HUDEP-2 (cell line): ENCODE measurements at regions not wholly inside any gene's neighbourhood (a gene's known extent, or its start where the extent isn't known, plus 50 kb on each side); places are given as distances from the start of the nearest gene placed in this dataset.
A peak's percentile ranks its signal among the peaks of the same experiment; 100 is the strongest.
"Not testable (repeated sequence)": the region's sequence is repeated elsewhere in the genome, so short reads cannot be mapped to it uniquely, and the experiment has no call there.

Source experiments
- DNase-seq, 76 experiments: peaks; one replicate each; lab custom pipeline; 2025; ENCODE audit not compliant: unreplicated experiment in 76 of 76; lab: John Stamatoyannopoulos, UW

DNA sequence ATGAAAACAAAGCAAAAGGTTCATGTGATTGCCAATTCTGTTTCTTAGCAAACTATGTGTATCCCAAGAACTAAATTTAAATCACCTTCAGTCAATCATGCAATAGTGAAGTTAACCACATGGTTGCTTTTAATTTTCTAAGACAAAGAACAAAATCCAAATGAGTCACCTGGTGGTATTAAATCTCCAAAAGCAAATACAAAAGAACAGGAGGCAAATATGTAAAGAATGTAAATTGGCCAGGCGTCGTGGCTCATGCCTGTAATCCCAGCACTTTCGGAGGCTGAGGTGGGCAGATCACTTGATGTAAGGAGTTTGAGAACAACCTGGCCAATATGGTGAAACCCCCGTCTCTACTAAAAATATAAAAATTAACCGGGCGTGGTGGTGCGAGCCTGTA is 54.2 kb upstream of the PIK3R4 start:
- DNase-seq, result no peak

GRCh38 chr3:130801473-130801872 is 54.8 kb upstream of the PIK3R4 start:
- DNase-seq, result no peak

DNA sequence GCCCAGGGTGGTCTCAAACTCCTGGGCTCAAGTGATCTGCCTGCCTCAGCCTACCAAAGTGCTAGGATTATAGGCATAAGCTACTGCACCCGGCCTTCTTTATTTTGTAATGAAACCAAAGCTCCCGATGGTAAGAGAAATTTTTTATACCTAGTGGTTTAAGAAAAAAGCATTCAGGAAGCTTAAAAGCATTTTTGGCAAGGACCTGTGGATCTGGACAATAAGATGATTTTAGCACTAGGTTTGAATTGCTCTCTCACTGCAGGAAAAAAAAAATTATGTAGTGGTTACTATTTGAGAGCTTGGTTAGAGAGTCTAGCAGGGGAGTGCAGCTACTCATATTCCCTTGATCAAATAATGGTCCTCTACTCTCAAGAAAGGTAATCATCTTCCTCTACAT is 64.9 kb upstream of the PIK3R4 start:
- DNase-seq, result no peak

DNA sequence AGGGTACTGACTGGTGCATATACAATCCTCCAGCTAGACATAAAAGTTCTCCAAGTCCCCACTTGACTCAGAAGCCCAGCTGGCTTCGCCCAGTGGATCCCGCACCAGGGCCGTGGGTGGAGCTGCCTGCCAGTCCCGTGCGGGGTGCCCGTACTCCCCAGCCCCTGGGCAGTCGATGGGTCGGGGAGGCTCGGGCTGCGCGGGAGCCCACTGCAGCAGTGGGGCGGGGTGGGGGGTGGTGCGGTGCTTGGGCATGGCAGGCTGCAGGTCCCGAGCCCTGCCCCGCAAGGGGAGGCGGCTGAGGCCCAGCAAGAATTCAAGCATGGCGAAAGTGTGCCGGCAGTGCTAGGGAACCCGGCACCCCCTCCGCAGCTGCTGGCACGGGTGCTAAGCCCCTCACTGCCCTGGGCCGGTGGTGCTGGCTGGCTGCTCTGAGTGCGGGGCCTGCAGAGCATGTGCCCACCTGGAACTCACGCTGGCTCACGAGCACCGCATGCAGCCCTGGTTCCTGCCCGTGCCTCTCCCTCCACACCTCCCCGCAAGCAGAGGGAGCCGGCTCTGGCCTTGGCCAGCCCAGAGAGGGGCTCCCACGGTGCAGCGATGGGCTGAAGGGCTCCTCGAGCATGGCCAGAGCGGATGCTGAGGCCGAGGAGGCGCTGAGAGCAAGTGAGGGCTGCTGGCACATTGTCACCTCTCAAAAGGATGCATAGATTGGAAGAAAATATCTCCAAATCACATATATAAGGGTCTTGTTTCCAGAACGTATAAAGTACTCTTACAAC is 68.3 kb upstream of the PIK3R4 start:
- no peak for DNase-seq

DNA sequence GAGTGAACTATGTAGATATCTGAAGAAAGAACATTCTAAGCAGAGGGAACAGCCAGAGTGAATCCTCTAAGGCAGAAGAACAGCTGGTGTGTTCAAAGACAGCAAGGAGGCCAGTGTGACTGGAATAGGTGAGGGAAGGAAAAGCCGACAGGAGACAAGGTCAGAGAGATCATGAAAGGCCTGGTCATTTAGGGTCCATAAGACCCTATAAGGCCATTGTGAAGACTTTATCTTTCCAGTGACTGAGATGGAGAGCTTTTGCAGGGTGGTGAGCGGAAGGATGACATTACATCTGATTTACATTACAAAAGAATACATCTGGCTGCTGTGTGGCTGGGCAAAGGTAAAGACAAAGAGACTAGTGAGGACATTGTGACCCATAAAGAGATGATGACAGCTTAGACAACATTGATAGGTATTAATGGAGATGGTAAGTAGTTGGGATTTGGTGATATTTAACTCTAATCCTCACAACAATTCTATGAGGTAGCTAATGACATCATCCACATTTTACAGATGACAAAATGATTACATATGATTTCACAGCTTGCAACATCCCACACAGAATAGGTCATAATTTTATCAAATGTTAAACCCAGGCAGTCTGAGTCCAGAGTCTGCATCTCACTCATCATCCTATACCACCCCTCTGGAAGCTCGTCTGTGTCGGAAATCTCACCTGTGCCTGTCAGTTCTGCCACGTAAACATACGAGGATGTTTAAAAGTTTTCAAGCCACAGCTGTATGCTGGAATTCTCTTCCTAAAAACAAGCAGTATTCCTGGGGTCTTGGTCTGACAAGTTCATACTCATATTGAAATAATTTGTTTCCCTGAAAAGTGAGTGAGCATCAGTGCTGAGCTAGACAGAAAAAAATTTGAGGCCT is 70.2 kb upstream of the PIK3R4 start:
- DNase-seq, result no peak

- DNase-seq, result not testable (repeated sequence)
Measured at GRCh38 chr3:130818066-130818465, 71.4 kb upstream of the PIK3R4 start.

DNA sequence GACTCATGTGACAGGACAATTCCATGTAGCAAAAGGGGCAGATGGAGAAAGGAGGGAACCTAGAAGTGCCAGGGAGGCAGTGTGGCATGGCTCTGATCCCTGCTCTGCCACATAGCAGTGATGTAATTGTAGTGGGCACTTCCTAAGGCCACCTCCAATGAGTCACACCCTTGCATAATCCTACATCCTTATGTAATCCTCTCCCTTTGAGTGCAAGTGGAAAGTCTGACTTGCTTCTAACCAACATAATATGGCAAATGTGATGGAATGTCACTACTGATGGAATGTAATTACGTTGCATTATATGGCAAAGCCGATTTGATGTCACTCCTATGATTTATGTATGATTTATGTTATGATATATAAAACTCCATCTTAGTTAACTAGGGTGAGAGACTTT is 72.9 kb upstream of the ATP2C1 start:
- DNase-seq, result no peak

DNA sequence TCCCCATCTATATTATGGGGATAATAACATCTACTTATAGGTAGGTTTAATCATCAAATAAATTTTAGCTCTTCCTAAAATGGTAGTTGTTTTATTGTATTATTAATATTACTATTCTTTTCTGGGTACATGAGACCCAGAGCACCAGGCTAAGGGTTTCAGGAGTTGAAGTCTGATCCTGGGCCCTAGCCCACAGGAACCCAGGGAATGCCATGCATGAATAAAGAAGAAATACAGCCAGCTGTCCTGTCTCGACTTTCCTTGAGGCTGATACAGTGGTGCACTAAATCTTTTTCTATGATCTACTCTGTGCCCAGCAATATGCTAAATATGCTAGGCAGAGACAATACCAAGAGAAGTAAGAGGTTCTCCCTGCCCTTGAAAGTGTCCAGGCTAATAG is 72.1 kb upstream of the ATP2C1 start:
- DNase-seq, result no peak

- DNase-seq, result no peak
Measured at GRCh38 chr3:130823241-130823884, 70.5 kb upstream of the ATP2C1 start.

GRCh38 chr3:130823996-130824395 is 69.9 kb upstream of the ATP2C1 start:
- no peak for DNase-seq

- no peak for DNase-seq
Measured at GRCh38 chr3:130825762-130826299, 68.1 kb upstream of the ATP2C1 start.

DNA sequence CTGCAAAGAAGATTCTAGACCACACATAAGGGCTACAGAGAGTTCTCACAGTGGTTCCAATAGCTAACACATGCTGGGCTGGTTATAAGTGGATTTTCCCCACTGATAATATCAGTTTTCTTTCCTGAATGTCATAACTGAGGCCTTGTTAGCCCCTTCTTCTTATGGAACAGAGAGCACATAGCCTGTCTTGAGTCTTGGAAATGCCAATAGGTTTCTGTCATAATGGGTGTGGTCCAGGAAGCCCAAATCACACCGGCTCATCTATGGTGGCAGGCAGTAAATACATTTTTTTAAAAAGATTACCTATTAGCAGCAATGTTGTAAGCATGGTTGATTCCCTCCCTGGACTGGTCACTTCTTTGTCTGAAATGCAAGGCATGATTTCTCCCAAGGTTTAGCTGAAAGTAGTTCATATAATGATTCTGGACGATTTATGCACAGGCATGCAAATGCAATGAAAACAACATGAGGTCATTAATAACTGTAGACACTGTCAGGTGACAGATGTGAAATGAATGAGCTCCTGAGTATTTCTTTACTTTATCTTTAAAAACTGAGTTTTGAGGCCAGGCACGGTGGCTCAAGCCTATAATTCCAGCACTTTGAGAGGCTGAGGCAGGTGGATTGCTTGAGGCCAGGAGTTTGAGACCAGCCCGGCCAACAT is 67.2 kb upstream of the ATP2C1 start:
- no peak for DNase-seq

- DNase-seq, result no peak
Measured at GRCh38 chr3:130827486-130827885, 66.4 kb upstream of the ATP2C1 start.

- peak in 14 of 76 experiments; percentile 1 to 35 (median 16) for DNase-seq
Measured at GRCh38 chr3:130828948-130829947, 64.6 kb upstream of the ATP2C1 start.

- DNase-seq, result no peak
Measured at GRCh38 chr3:130831719-130832400, 62.0 kb upstream of the ATP2C1 start.

GRCh38 chr3:130832401-130832746 is 61.5 kb upstream of the ATP2C1 start:
- not testable (repeated sequence) for DNase-seq

DNA sequence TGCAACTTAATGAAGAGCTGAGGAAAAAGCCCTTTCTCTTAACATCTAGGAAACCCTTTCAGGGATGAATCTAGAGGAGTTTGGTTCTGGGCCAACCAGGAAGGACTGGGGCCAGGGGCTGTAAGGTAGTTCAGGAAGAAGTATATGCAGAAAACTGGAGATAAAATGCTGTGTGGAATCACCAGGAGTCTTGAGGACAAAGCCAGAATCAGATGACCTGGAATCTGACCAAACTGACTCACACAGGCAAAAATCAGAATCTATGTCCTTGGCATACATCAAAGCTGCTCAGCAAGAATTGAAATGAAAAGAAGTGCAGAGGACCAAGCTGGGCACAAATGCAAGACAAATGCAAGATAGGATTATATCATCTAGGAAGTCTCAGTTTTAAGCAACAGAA is 59.4 kb upstream of the ATP2C1 start:
- DNase-seq, result no peak

- no peak for DNase-seq
Measured at GRCh38 chr3:130835483-130835882, 58.4 kb upstream of the ATP2C1 start.
